Fibroblast of lung (primary cell): ENCODE measurements at regions not wholly inside any gene's neighbourhood (a gene's known extent, or its start where the extent isn't known, plus 50 kb on each side); places are given as distances from the start of the nearest gene placed in this dataset.

ENCODE experiments used
- CTCF ChIP-seq, 2 donors: IDR thresholded peaks in 1 of 2; conservative IDR thresholded peaks in 1 of 2; 1 replicate in 1 of 2; 2 replicates in 1 of 2; pipeline ENCODE4 v1.5.1; 2011 to 2012; ENCODE audit warnings: low read length in 2 of 2, control low read depth in 1 of 2, inconsistent platforms in 1 of 2, low read depth in 1 of 2, mild to moderate bottlenecking in 1 of 2
- EZH2 ChIP-seq: IDR thresholded peaks from 2 replicates; pipeline ENCODE4 v1.5.1; 2012; ENCODE audit warnings: low read length, control low read depth, mild to moderate bottlenecking; ENCODE audit errors: missing control alignments

DNA sequence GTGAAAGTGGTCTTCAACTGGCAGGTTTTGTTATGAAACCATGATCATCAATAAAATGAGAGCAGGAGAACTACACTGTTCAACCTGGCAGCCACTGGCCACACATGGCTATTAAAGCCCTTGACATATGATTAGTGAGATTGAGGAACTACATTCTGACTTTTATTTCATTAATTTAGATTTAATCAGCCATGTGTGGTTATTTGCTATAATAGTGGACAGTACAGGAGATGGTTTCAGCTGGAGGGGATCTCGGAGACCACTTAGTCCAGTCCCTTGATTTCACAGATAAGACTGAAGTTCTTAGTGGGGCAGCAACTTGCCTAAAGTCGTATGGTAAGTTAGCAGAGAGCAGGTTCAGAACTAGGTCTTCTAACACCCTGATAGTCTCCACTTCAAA lies 111.7 kb upstream of the BMPER start:
- TF ChIP-seq CTCF (conservative IDR thresholded peaks at IDR 0.05 in 1 of 2, IDR thresholded peaks at IDR 0.05 in 1 of 2; ENCODE audit: low read depth in 1 of 2, low read length in 2 of 2) (no peak), EZH2 (no peak)
